ENCODE measurements at regions not wholly inside any gene's neighbourhood (a gene's known extent, or its start where the extent isn't known, plus 50 kb on each side); places are given as distances from the start of the nearest gene placed in this dataset.
"Not testable (repeated sequence)": the region's sequence is repeated elsewhere in the genome, so short reads cannot be mapped to it uniquely, and the experiment has no call there.

DNA sequence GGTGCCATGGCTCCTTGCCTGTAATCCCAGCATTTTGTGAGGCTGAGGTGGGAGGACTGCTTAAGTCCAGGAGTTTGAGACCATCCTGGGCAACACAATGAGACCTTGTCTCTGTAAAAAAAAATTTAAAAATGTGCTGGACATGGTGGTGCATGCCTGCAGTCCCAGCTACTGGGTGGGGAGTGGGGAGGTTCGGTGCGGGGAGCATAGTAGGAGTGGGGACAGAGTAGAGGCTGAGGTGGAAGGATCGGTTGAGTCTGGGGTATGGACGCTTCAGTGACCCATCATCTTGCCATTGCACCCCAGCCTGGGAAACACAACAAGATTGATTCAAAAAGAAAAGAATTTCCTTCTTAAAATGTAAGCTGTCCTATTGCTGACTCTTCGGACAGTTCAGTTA, 1490.0 kb upstream of the GBE1 start:
- FAIRE-seq = no peak

GRCh38 chr3:83250613-83251012, 1489.2 kb upstream of the GBE1 start:
- no peak for FAIRE-seq

- no peak for FAIRE-seq
Observed at GRCh38 chr3:83248454-83248853, 1487.0 kb upstream of the GBE1 start.

DNA sequence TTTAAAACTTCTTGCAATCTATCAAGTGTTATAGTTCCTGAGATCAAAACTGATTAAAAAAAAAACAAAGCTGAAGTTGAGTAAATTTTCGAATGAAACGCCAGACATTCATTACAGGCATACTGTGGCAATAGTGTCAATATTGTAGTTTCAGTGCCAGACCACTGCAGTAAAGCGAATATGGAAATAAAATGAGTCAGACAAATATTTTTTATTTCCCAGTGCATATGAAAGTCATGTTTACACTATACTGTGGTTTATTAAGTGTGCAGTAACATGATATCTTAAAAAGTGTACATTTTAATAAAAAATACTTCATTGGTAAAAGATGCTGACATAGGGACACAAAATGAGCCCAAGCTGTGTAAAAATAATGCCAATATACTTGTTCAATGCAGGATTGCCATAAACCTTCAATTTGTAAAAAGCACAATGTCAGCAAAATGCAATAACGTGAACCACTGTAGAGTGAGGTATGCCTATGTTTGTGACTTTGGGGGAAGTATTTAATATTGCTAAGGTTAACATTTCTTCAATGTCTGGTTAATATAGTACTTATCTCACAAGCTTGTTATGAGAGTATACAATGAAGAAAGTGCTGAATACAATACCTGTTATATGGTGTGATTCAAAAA, 1473.9 kb upstream of the GBE1 start:
- FAIRE-seq = no peak

GRCh38 chr3:83233715-83234114, 1472.3 kb upstream of the GBE1 start:
- no peak for FAIRE-seq

DNA sequence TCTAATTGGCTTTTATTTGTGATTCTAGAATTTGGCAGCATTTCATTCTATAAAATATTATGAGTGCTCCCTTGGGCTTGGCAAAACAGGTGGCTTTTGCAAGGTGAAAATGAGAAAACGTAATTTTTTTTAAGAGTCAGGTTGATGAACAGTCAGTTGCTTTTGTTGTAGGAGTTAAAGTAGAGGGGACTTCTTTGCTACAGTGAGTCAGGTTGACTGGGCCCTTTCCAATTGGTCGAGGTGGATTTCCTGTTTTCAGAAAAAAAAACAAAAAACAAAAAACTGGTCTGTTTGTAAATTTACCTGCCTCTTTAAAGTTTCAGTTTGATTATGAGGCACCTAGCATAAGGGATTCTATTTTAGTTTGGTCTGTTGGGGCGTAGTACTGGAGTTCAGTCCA, 1469.4 kb upstream of the GBE1 start:
- no peak for FAIRE-seq

- no peak for FAIRE-seq
Observed at GRCh38 chr3:83230376-83230775, 1468.9 kb upstream of the GBE1 start.

- FAIRE-seq = no peak
Observed at GRCh38 chr3:83226751-83227150, 1465.3 kb upstream of the GBE1 start.

DNA sequence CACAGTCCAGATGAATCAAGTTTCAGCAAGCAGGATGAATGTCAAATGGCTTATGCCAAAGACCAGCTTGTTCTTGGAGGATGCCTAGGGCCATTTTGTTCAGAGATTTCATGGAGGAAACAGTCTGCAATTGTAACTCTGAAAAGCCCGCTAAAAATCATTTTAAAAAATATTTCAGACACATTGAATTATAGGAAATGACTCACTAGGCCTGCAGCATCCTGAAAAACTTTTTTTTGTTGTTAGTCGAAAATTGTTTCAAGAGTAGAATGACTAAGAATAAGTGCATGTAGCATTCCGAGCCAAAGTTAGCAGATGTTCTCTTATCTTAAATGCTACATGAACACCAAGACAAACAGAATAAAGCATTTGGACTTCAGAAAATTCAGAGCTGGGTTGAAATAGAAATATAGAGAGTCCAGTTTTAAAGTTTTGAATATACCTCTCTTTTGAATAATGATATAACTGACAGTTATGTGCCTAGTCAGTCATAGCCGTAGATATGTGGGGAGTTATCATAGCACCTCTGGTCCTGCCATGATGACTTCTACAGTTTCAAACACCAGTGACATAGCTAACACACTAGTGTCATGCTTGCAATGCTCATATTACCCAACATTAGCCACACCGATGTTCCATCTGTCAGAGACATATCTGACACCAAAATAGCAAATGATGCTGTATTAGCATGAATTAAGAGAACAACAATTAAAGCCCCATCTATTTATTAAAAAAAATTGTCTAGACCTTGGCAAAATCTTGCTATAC, 1462.8 kb upstream of the GBE1 start:
- FAIRE-seq = no peak

DNA sequence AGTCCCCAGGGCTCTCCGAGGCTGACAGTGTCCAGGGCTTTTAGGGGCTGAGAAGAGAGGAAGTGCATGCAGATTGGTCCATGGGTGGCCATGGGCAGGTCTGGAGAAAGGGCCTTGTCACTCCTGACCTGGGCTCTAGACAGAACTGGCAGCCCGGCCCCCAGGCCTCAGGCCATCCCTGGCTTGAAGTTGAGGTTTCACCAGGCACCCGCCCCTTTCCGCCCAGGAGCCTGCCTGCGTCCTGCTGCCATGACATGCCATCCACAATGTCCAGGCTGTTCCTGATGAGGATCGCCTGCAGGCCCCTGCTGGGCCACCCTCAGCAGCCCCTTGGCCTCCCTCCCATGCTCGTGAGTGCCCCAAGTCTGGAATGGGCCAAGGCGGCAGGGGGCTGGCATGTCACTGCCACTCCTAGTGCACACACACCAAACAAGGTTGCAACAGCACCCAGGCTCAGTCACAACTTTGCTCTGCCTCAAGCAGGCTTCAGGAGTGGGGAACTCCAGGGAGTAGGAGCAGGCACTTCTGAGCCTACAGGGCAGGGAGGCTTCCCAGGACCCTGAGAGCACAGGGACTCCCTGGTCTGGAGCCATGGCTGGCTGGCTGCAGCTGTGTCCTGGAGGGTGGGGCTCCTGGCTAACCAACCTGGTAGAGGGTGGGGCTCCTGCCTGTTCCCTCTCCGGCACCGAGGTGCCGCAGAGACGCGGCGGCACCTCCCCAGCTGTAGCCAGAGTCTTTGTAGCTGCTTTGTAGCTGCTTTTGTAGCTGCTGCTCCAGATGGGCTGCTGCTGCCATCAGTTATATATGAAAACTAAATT, 1457.1 kb upstream of the GBE1 start:
- no peak for FAIRE-seq

GRCh38 chr3:83217595-83218118, 1456.2 kb upstream of the GBE1 start:
- not testable (repeated sequence) for FAIRE-seq

GRCh38 chr3:83216919-83217594, 1455.6 kb upstream of the GBE1 start:
- FAIRE-seq = no peak

- FAIRE-seq = no peak
Observed at GRCh38 chr3:83195243-83195642, 1433.8 kb upstream of the GBE1 start.

DNA sequence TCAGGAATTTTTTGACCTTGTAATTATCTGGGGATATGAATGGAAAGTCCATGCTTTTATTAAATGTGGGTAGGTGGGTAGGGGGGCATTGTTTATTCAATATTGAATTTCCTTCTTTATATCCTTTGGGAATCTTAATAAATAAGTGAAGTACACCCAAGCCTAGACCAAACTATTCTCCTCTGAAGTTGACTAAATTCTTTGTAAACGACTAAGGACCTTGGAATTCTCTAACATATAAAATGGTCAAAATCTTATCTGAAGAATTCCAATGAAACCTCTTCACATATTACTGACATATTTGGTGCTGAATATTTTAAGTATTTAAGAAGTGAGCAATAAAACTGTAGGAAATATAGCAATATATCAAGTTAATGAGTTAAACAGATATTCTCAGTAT, 1432.1 kb upstream of the GBE1 start:
- no peak for FAIRE-seq

GRCh38 chr3:83189634-83190033, 1428.2 kb upstream of the GBE1 start:
- FAIRE-seq = no peak

DNA sequence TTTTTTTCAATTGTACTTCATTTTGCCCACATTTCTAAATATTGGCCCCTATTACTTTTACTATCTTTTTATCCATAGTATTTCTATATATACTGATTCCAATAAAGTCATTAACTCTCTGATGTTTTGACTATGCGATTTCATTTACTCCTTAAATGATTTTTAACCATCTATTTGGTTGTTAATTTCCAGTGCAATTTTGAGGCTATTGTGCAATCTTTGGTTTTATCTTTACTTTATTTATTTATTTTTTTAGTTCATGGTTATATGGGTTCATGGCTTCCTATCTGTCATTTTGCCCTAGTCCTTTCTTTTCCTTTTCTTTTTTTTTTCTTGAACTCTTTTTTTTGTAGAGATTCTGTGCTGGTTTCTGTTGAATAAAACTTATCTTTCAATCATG, 1408.0 kb upstream of the GBE1 start:
- FAIRE-seq = no peak

DNA sequence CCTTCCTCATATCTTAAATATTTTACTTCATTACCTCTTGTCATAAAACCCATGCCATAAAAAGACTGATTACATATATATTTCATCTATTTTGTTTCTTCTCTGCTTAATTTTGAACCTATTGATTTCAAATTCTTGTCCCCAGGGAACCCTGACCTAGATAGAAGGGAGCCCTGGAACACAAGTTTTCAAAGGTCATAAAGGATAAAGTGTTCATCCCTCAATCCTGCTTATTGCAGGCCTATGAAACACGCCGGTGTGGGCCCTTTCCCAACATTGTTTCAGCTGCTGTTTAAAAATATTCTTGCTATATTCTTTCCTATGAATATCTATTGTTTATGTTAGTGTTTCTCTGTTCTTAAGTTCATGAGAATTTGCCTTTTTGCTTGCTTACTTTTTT, 1389.5 kb upstream of the GBE1 start:
- no peak for FAIRE-seq

DNA sequence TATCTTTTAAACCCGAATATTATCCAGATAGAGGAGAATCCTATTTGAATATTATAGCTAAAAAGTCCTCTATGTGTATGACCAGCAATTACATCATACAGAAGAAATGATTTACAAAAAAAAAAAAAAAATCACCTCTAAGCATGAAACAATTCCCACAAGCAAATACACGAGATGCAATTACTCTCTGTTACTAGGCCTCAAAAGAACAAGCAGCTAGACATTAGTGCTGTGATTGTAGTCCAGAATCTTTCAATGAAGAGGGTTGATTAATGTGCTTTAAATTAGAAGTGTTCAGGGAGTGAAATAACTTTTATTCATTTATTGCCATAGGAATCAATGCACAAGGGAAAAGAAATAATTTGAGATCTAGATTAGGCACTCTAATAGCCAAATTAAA, 1379.5 kb upstream of the GBE1 start:
- no peak for FAIRE-seq

DNA sequence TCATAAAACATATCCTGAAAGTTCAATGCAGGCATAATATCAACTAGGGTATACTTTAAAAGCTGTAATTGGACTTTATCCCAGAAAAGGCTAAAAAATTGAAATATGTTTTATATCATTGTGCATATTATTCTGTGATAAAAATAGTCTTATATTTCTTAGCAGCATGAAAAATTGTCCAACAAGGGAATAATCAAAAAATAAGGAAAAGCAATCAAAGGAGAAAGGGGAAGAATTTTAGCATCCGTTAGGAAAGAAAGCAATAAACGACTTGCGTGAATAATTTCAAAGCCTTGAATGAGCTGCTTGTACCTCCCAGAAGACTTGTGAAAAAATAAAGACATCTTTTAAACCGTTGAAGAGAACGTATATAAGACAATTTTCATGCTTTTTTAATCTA, 1369.8 kb upstream of the GBE1 start:
- FAIRE-seq = no peak

- FAIRE-seq = no peak
Observed at GRCh38 chr3:83122774-83123350, 1361.4 kb upstream of the GBE1 start.

DNA sequence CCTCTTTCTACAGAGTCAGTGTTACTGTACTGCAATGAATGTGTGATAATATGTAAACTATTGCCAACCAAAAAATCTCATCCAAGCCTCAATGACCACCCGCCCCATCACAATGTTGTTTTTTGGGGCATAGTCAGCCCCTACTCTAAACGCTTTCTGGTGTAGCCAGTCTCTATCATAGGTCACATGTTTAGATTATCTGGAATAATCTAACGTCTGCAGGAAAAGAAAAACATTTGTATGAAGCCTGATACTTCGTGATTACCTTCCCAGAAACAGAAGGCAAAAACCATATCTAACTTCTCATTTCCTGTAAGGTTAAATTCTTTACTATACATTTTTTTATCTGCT, 1331.8 kb upstream of the GBE1 start:
- FAIRE-seq = no peak

DNA sequence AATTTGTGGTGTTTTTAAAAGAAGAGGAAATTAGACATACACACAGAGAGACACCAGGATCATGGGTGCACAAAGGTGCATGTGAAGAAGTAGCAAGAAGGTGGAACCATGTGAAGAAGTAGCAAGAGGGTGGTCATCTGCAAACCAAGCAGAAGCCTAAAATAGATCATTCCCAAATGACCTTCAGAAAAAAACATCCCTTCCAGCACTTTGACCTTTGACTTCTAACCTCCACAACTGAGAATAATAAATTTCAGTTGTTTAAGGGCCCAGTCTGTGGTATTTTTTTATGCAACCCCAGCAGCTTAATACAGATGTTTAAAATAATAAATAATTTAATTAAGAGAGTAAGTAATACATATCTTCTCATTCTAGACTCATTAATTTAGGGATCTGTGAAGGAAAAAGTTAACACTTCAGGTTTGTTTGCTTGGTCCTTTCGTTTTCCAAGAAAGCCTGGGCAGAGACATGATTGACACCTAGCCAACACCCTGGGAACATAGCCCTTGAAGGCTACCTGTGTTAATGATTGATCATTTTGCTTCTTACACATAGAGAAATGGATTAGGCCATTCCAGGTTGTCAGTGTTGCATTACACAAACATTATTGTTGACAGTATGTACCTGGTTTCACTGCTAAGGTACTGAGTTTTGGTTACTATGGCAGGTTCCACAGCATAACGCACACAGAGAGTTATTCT, 1331.2 kb upstream of the GBE1 start:
- no peak for FAIRE-seq
